ENCODE measurements at regions not wholly inside any gene's neighbourhood (a gene's known extent, or its start where the extent isn't known, plus 50 kb on each side); places are given as distances from the start of the nearest gene placed in this dataset.

DNA sequence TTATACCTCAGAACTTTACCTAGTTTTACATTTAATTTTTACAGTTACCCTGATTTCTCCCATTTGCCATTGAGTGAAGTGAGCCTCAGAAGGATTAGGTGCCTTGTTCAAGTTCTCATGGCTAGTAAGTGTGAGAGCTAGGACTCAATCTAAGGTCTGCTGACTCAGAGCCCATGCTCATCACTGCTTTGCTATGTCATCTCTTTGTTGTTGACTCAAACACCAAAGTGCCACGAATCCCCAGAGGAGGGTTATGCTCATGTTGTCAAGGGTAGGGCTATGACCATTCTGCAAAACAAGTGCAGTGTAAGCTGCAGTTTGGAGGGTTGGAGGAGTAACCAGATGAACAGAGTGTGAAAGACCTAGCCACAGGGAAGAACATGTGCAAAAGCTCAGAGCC, 185.4 kb upstream of the SKOR2 start:
- POLR2A ChIA-PET = no interaction called here
- in situ Hi-C loops (cut with HindIII; ENCODE audit: low pct_unique_long_range_greater_than_20kb, low sequenced_read_pairs) = no loop called here
- intact Hi-C loops (cut with micrococcal nuclease; ENCODE audit: unreplicated experiment) = no loop called here

DNA sequence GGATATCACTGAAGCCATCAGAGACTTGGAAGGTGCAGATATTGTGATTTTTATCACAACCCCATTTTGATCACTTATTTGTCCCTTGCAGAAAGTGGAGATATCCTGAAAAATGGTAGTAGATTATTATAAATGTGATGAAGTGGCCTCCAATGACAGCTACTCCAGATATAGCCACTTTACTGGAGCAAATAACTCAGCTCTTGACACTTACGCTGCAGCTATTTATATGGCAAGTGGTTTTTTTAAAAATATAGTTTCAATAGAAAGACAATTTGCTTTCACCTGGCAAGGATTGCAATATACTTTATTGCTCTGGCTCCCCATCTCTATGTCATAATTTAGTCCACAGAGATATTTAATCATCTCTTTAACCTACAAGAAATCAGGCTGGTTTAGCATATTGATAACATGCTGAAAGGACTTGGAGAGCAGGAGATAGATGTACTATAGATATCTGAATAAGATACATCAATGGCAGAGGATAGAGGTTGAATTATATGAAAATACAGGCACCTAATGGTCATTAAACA, 182.8 kb upstream of the SKOR2 start:
- DNase-seq (ENCODE audit: low read depth, low spot score) (no peak), ATAC-seq (no peak)
- Histone ChIP-seq H3K36me3 (ENCODE audit: control insufficient read depth, insufficient read depth, low read length) (no peaks in the 10 kb centered on the region), H3K27me3 (ENCODE audit: control insufficient read depth, insufficient read depth, low read length) (no peaks in the 10 kb centered on the region; the same call in 1 of the 2 replicates), H3K4me1 (ENCODE audit: control insufficient read depth, insufficient read depth, low read length) (no peaks in the 10 kb centered on the region), H3K27ac (ENCODE audit: low read length) (no peak overlapping the region), H3K9me3 (ENCODE audit: control insufficient read depth, insufficient read depth, low read depth, low read length) (no peaks in the 10 kb centered on the region), H3K4me3 (ENCODE audit: low read depth in 2 of 2, low read length in 2 of 2) (no peak overlapping the region)
- no TSS peak for BruUV-seq (replicated peaks)
- in situ Hi-C loops (cut with HindIII; ENCODE audit: low pct_unique_long_range_greater_than_20kb, low sequenced_read_pairs) = no loop called here
- TF ChIP-seq, protein P1, sequence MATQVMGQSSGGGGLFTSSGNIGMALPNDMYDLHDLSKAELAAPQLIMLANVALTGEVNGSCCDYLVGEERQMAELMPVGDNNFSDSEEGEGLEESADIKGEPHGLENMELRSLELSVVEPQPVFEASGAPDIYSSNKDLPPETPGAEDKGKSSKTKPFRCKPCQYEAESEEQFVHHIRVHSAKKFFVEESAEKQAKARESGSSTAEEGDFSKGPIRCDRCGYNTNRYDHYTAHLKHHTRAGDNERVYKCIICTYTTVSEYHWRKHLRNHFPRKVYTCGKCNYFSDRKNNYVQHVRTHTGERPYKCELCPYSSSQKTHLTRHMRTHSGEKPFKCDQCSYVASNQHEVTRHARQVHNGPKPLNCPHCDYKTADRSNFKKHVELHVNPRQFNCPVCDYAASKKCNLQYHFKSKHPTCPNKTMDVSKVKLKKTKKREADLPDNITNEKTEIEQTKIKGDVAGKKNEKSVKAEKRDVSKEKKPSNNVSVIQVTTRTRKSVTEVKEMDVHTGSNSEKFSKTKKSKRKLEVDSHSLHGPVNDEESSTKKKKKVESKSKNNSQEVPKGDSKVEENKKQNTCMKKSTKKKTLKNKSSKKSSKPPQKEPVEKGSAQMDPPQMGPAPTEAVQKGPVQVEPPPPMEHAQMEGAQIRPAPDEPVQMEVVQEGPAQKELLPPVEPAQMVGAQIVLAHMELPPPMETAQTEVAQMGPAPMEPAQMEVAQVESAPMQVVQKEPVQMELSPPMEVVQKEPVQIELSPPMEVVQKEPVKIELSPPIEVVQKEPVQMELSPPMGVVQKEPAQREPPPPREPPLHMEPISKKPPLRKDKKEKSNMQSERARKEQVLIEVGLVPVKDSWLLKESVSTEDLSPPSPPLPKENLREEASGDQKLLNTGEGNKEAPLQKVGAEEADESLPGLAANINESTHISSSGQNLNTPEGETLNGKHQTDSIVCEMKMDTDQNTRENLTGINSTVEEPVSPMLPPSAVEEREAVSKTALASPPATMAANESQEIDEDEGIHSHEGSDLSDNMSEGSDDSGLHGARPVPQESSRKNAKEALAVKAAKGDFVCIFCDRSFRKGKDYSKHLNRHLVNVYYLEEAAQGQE (IDR thresholded peaks at IDR 0.05; ENCODE audit: insufficient read depth in 1 of 2, low read depth in 2 of 2, low read length in 1 of 2) = no peak
- no peak for TF ChIP-seq POLR2AphosphoS5 (IDR thresholded peaks at IDR 0.05; ENCODE audit: low read depth, low read length)
- no peak for TF ChIP-seq SIN3A (IDR thresholded peaks at IDR 0.05; ENCODE audit: borderline replicate concordance, insufficient read depth, low read depth, low read length)
- TF ChIP-seq, protein P2, sequence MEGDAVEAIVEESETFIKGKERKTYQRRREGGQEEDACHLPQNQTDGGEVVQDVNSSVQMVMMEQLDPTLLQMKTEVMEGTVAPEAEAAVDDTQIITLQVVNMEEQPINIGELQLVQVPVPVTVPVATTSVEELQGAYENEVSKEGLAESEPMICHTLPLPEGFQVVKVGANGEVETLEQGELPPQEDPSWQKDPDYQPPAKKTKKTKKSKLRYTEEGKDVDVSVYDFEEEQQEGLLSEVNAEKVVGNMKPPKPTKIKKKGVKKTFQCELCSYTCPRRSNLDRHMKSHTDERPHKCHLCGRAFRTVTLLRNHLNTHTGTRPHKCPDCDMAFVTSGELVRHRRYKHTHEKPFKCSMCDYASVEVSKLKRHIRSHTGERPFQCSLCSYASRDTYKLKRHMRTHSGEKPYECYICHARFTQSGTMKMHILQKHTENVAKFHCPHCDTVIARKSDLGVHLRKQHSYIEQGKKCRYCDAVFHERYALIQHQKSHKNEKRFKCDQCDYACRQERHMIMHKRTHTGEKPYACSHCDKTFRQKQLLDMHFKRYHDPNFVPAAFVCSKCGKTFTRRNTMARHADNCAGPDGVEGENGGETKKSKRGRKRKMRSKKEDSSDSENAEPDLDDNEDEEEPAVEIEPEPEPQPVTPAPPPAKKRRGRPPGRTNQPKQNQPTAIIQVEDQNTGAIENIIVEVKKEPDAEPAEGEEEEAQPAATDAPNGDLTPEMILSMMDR (IDR thresholded peaks at IDR 0.05) = no peak
- no peak for TF ChIP-seq TCF7L2 (IDR thresholded peaks at IDR 0.05; ENCODE audit: low read depth, low read length)
- ChIA-PET POLR2A (no interaction called here), CTCF (no interaction called here)
- intact Hi-C loops (cut with micrococcal nuclease; ENCODE audit: unreplicated experiment) = no loop called here

More for the DNA sequence above, 185.4 kb upstream of the SKOR2 start:
- TF ChIP-seq, protein P1 (IDR thresholded peaks at IDR 0.05; ENCODE audit: insufficient read depth in 1 of 2, low read depth in 2 of 2, low read length in 1 of 2) = no peak
- Histone ChIP-seq H3K4me3 (ENCODE audit: low read depth in 2 of 2, low read length in 2 of 2) (no peak overlapping the region), H3K4me1 (ENCODE audit: control insufficient read depth, insufficient read depth, low read length) (no peaks in the 10 kb centered on the region), H3K27me3 (ENCODE audit: control insufficient read depth, insufficient read depth, low read length) (no peaks in the 10 kb centered on the region; the same call in 1 of the 2 replicates), H3K36me3 (ENCODE audit: control insufficient read depth, insufficient read depth, low read length) (no peaks in the 10 kb centered on the region), H3K9me3 (ENCODE audit: control insufficient read depth, insufficient read depth, low read depth, low read length) (no peaks in the 10 kb centered on the region), H3K27ac (ENCODE audit: low read length) (no peak overlapping the region)
- CTCF ChIA-PET = no interaction called here
- ATAC-seq (no peak), DNase-seq (ENCODE audit: low read depth, low spot score) (no peak)
- BruUV-seq (replicated peaks) = no TSS peak

All from Panc1 (cell line).